ENCODE measurements at regions not wholly inside any gene's neighbourhood (a gene's known extent, or its start where the extent isn't known, plus 50 kb on each side); places are given as distances from the start of the nearest gene placed in this dataset.

- DNase-seq (ENCODE audit: low read depth in 2 of 2) = no peak
Measured at GRCh38 chr12:115464661-115465060, 780.7 kb upstream of the TBX3 start.

- DNase-seq (ENCODE audit: low read depth in 2 of 2) = no peak
Measured at GRCh38 chr12:115464111-115464581, 780.2 kb upstream of the TBX3 start.

GRCh38 chr12:115461401-115461800, 777.4 kb upstream of the TBX3 start:
- DNase-seq (ENCODE audit: low read depth in 2 of 2) = no peak

DNA sequence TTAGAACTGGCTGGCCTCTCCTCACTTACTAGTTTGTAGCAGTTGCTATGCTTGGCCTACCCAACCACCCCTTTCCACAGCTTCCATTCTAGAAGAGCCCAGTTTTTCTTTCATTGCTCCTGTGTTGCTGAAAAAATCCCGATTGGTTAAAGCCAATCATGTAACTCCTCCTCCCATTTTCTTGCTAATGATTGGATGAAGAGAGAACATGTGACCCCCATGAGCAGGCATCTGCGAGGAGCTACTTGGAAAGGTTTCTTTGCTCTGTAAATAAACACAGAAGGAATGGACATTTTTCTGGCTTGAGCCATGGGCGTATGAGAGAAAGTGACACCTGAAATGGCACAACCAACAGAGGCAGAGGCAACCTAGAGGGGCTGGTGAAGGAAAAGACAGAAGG, 773.8 kb upstream of the TBX3 start:
- DNase-seq (ENCODE audit: low read depth in 2 of 2) = no peak

- DNase-seq (ENCODE audit: low read depth in 2 of 2) = no peak
Measured at GRCh38 chr12:115456946-115457689, 773.1 kb upstream of the TBX3 start.

DNA sequence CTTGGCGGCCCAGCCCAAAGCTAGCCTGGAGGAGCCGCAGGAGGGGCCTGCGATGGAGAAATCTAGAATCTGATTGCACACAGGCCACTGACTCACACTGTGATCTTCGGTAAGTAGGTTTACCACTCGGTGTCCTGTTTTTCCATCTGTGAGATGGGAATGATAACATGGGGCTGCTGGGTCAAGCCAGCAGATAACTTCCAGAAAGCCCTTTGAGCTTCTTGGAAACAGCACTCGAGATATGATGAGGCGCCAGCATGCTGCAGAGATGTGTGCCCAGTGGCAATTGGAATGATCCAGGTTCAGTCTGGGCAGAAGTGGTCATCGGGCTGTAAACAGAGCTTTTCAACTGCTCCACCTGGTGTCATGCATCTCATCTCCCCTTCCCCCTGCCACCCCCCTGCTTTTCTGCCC, 771.3 kb upstream of the TBX3 start:
- DNase-seq (ENCODE audit: low read depth in 2 of 2) = no peak

DNA sequence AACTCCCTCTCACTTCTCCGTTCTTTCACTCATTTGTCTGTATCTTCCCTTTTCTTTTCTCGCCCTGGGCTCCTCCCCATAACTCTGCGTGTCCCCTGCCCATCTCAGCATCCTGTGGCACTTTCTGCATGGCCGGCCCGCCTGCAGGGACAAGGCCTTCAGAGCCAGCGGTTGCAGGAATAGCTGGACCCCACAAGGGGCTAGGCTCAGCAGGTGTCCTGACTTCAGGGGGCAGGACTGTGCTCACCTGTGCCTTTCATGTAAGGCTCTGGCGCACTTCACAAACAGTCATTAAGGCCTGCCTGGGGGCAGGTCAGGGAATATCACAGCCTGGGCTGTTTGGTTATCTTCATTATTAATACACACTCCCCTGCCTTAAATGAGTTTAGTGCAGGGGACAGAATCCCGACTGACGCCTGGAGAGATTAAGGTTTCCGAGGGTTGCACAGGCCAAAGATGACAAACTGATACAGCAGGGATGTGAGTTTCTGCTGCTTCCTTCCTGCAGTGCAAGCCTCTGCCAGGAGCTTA, 768.8 kb upstream of the TBX3 start:
- no peak for DNase-seq (ENCODE audit: low read depth in 2 of 2)

DNA sequence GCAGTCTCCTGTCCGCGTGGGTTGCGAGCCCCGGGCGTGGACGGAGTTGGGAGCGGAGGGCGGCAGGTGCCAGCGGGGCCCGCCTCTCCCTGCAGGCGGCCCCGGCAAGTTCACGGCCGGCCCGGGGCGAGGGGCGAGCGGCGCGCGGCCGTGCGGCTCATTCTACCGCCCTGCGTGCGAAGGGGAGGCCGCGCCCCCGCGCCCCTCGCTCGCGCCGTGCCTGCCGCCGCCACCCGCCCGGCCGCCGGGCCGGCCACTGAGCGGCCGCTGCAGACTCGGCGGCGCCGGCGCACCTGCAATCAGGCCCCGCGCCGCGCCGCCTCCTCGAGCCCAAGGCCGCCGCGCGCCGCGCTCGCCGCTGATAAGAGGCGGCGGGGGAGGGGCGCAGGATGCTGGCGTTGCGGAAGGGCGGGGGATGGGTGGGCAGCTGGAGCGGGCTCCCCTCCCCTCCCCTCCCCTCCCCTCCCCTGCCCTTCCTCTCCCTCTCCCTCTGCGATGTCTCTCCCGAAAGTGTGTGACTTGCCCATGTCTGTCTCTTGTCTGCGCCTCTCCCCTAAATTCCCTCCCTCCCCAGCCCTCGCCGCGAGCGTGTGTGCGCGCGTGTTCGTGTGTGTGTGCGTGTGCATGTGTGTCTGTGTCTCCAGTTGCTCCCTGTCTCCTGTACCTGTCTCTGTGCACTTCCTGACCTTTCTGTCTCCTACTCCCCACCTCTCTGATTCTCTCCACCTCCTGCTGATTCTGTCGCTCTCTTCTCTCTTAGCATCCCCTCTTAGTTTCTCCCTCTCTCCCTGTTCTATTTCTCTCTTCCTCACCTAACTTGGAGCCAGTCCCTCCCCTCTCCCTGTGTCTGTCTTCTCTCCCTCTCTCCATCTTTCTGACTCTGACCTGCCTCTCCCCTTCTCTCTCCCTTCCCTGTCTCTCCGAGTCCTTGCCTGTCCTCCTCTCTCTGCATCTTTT, 768.1 kb upstream of the TBX3 start:
- no peak for DNase-seq (ENCODE audit: low read depth in 2 of 2)

DNA sequence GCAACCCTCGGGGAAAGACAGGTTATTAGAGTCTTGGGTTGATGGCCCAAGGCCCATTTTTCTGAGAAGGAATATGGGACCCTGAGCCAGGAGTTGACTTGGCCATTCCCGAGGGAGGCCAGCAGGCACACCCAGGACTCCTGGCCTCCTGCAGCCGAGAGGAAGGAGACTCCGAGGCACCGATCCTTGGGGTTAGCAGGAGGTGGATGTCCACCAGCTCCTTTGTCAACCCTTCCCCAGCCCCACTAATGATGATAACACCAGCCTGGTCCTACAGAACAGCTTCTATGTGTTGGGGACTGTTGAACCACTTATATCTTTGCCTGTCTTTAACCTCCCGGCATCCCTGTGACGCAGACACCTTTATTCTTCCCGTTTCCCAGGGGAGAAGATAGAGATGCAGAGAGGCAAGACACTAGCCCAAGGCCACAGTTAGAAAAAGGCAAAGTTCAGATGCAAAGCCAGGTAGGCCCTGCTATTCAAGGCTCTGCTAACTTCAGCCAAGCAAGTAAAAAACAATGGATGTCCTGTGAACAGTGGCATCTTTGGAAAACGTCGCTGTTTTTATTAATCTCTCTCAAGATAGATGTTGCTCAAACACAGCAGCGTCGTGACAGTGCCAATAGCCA, 767.3 kb upstream of the TBX3 start:
- DNase-seq (ENCODE audit: low read depth in 2 of 2) = no peak

GRCh38 chr12:115450710-115451109, 766.7 kb upstream of the TBX3 start:
- no peak for DNase-seq (ENCODE audit: low read depth in 2 of 2)

- no peak for DNase-seq (ENCODE audit: low read depth in 2 of 2)
Measured at GRCh38 chr12:115450017-115450416, 766.0 kb upstream of the TBX3 start.

DNA sequence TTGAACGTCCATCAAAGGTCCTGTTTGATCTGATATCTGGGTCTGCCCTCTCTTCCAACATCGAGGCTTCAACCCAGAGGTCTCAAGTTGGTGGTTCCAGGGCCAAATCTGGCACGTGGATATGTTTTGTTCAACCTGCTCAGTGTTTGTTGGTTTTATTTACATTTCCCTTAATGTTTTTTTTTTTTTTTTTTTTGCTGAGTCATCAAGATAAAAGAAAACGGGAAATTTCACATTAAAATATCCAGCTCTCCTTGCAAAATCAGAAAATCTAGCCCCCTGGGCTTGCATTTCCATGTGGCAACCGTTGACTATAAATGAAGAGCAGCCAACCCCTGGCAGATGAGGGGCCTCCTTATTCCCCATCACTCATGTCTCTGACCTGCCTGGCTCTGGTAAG, 765.6 kb upstream of the TBX3 start:
- DNase-seq (ENCODE audit: low read depth in 2 of 2) = no peak

DNA sequence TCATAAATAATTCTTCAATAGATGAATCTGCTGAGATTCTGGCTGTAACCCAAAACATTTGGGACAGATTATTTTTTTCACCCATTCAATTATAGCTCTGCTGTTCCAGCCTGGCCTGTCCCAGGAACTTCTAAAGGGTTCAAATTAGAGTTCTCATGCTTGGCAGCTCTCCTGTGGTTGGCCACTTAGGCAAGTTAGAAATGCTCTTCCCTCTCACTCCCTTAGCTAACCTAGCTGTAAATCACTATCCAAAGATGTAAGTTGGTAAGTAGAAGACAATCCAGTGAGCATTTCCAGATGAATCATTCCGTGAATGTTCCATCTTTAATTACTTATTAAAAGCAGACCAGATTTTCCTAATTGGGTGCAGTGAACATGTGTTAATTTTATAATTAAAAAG, 760.4 kb upstream of the TBX3 start:
- DNase-seq (ENCODE audit: low read depth in 2 of 2) = no peak

DNA sequence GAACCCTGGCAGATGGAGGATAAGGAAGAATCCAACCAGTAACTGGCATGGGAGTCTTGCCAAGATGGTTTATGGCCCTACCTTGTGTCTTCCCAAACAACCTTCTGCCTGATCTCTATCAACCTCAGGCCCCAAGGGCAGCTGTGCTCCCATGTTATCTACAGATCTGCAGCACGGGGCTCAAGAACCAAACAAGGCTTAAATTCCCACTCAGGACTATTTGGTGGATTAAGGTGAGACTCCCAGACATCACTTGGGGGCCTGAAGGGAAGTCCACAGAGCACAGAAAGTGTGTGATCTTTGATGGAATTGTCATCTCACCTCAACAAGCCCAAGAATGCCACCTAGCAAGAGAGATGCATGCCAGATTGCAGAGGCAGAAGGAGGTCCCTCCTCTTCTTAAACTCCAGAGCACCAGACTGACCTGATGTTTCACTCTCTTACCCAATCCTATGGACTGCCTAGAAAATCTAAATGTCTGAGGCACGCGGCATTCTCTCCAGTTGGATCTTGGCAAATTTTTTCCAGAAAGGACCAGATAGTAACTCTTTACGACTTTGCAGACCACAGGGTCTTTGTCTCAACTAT, 759.5 kb upstream of the TBX3 start:
- DNase-seq (ENCODE audit: low read depth in 2 of 2) = no peak

GRCh38 chr12:115440438-115440837, 756.5 kb upstream of the TBX3 start:
- no peak for DNase-seq (ENCODE audit: low read depth in 2 of 2)

DNA sequence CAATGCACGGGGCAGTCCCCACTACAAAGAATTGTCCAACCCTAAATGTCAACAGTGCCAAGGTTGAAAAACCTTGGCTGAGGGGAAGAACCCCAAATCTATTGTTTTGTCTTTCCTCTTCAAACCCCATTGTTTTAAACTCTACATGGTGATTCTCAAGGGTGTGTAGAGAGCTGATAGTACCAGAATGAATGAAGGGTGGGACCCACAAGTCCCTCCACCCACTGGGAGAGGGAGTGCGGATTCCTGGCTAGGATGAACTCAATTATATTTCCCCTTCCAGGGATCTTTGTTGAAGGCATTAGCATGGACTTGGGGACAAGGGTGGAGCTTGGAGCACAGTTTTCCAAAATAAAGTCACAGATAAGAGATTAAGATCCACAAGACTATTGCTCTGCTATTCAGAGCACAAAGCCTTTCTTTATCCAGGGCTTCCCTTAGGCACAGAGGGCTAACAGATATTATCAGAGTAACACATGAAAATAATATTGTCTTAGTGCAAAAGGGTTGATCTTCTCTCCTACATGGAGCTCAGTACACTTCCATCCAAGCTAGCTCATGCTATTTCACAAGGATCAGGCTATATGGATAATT, 755.1 kb upstream of the TBX3 start:
- no peak for DNase-seq (ENCODE audit: low read depth in 2 of 2)

GRCh38 chr12:115438314-115438713, 754.3 kb upstream of the TBX3 start:
- DNase-seq (ENCODE audit: low read depth in 2 of 2) = no peak

- DNase-seq (ENCODE audit: low read depth in 2 of 2) = no peak
Measured at GRCh38 chr12:115437061-115437567, 753.1 kb upstream of the TBX3 start.

DNA sequence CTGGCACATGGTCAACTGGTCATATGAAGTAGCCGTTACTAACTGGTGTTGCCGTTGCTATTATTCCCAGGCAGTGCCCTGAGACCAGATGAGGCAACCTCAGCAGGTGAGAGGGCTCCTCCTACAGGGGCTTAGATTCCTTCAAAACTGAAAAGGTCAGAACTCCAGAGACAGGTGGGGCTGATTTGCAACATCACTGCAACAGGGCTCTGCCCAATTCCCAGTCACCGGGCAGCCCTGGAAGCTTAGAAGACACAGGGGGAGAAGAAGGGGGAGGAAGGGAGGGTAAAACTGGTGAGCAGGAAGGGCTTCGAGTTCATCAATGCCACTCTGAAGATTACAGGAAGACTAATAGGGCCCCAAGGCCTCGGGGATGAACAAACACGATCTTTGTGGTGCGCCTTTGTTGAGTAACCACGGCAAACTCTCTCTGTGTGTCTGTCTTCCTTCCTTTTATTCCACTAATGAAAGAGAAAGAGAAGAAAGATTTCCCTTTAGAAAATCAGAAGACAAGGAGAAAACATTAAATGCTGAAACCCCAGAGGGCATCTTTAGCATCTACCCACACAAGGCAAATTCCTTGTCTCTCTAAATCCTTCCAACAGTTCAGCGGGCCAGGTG, 749.1 kb upstream of the TBX3 start:
- DNase-seq (ENCODE audit: low read depth in 2 of 2) = no peak

DNA sequence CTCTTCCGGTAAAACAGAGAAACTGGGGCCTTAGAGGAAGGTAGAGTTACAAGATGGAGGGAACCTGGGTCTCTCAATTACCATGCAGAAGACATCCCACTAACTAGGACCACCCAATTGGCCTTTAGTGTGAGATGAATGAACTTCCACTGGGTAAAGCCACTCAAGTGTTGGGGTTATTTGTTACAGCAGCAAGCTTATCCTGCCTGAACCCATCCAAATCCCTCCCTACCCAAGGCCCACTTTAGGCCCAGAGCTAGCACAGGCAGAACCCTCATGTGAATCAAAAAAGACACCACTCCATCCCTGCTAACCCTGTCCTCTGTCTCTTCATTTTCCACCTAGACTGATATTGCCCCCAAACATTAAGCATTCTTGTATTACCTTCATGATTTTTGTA, 746.7 kb upstream of the TBX3 start:
- no peak for DNase-seq (ENCODE audit: low read depth in 2 of 2)

DNA sequence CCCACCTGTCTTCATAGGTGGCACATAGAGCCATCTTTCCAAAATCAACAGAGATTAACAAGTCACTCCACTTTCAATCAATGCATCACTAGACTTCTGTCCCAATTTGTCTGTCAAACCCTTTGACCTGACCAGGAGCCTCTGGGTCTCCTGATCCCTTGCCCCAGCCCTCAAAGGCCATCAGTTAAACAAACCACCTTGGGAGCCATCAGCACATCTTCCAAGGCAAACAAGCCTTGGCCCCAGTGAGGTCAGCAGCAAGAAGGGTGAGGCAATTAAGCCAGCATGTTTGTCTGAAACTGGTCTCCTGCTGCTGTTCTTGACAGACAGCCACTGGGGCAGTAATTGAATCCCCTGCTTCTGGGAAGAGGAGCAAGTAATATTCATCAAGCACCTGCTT, 742.8 kb upstream of the TBX3 start:
- no peak for DNase-seq (ENCODE audit: low read depth in 2 of 2)

All from stimulated activated CD4-positive, alpha-beta T cell treated with anti-CD3 and anti-CD28 coated beads, Interleukin-15, amount 100 ng/mL, for 48 hours (primary cell).